Skeletal muscle cell (primary cell): ENCODE measurements at regions not wholly inside any gene's neighbourhood (a gene's known extent, or its start where the extent isn't known, plus 50 kb on each side); places are given as distances from the start of the nearest gene placed in this dataset.

Source experiments
- DNase-seq: peaks from one replicate; pipeline ENCODE4 v3.0.0-alpha.2; 2010; ENCODE audit warnings: low read depth
- H3K4me3 ChIP-seq: 2 replicates; pipeline ENCODE4 v1.5.1; 2011; ENCODE audit warnings: low read depth, mild to moderate bottlenecking, control low read depth, low read length, moderate library complexity

GRCh38 chr2:204477358-204477950 lies 67.8 kb upstream of the PARD3B start:
- DNase-seq = no peak
- no peak overlapping the region for H3K4me3 ChIP-seq

- DNase-seq = no peak
- H3K4me3 ChIP-seq = no peak overlapping the region
These were observed 65.7 kb upstream of the PARD3B start for GRCh38 chr2:204479557-204479956.

GRCh38 chr2:204480676-204481075 lies 64.6 kb upstream of the PARD3B start:
- no peak for DNase-seq

GRCh38 chr2:204483608-204484081 lies 61.6 kb upstream of the PARD3B start:
- DNase-seq = no peak
- no peak overlapping the region for H3K4me3 ChIP-seq

More at GRCh38 chr2:204480676-204481075, 64.6 kb upstream of the PARD3B start:
- no peak overlapping the region for H3K4me3 ChIP-seq

GRCh38 chr2:204486321-204486720 lies 59.0 kb upstream of the PARD3B start:
- H3K4me3 ChIP-seq = no peak overlapping the region
- no peak for DNase-seq

GRCh38 chr2:204486805-204487204 lies 58.5 kb upstream of the PARD3B start:
- H3K4me3 ChIP-seq = no peak overlapping the region
- peak; percentile 25 for DNase-seq

GRCh38 chr2:204487447-204488229 lies 57.6 kb upstream of the PARD3B start:
- no peak overlapping the region for H3K4me3 ChIP-seq
- DNase-seq = no peak

GRCh38 chr2:204491528-204491927 lies 53.7 kb upstream of the PARD3B start:
- no peak overlapping the region for H3K4me3 ChIP-seq
- peak; percentile 38 for DNase-seq

GRCh38 chr2:204492417-204492816 lies 52.9 kb upstream of the PARD3B start:
- DNase-seq = no peak

GRCh38 chr2:204494681-204495080 lies 50.6 kb upstream of the PARD3B start:
- DNase-seq = no peak
- H3K4me3 ChIP-seq = no peak overlapping the region

More at GRCh38 chr2:204492417-204492816, 52.9 kb upstream of the PARD3B start:
- H3K4me3 ChIP-seq = no peak overlapping the region

- H3K4me3 ChIP-seq = no peak overlapping the region
- DNase-seq = no peak
These were observed 49.9 kb upstream of the PARD3B start for GRCh38 chr2:204495381-204495780.
